GM21825 (cell line): ENCODE measurements at regions not wholly inside any gene's neighbourhood (a gene's known extent, or its start where the extent isn't known, plus 50 kb on each side); places are given as distances from the start of the nearest gene placed in this dataset.
"Not testable (repeated sequence)": the region's sequence is repeated elsewhere in the genome, so short reads cannot be mapped to it uniquely, and the experiment has no call there.

Experiments
- ATAC-seq: cut with Tn5 transposase; IDR thresholded peaks from one replicate; pipeline ENCODE4 v1.9.1; 2021; ENCODE audit warnings: mild to moderate bottlenecking, moderate library complexity; ENCODE audit not compliant: unreplicated experiment

DNA sequence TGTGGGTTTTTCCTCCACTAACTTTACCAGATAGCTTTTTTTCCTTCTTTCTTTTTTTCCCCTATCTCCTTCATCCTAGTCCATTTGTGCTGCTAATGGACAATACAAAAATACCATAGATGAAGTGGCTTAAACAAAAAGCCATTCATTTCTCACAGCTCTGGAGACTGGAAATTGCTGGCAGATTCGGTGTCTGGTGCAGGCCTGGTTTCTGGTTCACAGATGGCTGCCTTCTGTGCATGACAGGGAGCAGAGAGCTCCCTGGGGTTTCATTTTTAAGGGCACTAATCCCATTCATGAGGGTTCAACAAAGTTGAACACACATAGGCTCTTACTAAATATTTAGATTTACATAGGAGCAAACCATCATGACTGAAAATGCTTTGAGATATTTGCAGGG, 467.4 kb downstream of the TYW1 start:
- no peak for ATAC-seq

DNA sequence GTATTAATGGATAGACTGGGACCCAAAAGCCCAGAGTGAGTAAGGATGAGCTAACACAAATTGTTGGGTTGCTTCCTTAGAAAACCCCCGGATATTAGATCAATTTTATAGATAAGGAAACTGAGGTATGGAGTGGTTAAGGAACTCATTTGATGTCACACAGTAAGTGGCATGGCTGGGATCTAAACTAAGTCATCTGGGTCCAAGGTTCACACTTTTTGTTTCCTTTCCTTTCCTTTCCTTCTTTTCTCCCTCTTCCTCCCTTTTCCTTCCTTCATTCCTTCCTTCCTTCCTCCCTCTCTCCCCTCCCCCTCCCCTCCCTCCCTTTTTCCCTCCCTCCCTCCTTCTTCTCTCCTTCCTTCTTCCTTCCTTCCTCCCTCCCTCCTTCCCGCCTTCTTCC, 469.5 kb downstream of the TYW1 start:
- ATAC-seq, result no peak

DNA sequence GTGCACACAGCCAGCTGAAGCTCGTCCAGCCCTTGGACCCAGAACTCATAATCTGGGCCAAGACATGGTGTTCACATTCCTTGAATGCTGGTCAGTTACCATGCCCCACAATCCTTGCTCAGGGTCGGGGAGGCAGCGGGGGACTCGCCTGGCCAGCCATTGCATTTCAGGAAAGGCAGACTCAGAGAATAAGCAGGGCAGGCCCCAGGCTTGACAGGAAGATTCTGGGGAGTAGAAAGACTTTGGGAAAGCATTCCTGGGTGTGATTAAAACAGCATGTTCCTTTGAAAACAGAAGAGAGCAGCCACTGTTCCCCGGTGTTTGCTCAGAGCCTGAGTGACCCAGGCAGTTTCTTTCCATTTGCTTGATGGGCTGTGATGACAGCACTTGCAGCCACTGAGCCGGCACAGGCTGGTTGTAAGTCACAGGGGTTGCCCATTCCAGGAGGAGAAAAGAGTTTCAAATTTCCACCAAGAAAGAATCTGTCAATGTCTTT, 473.7 kb downstream of the TYW1 start:
- ATAC-seq, result no peak

DNA sequence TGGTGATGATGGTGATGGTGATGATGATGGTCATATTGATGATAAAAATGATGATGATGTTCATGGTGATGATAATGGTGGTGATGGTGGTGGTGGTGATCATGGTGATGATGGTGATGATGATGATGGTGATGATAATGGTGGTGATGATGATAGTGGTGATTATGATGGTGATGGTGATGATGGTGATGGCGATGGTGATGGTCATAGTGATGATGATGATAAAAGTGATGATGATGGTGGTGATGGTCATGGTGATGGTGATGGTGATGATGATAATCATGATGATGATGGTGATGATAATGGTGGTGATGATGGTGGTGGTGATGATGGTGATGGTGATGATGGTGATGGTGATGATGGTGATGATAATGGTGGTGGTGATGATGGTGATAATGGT, 478.7 kb downstream of the TYW1 start:
- no peak for ATAC-seq

DNA sequence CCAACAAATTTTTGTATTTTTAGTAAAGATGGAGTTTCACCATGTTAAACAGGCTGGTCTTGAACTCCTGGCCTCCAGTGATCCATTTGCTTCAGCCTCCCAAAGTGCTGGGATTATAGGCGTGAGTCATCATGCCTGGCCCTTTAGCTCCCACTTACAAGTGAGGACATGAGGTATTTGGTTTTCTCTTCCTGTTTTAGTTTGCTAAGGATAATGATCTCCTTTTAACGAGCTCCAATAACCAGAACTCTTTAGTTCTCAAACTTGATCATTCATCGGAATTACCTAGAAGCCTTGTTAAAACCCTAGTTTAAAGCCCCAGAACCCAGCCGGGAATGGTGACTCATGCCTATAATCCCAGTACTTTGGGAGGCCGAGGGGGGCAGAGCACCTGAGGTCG, 481.4 kb downstream of the TYW1 start:
- ATAC-seq, result no peak

DNA sequence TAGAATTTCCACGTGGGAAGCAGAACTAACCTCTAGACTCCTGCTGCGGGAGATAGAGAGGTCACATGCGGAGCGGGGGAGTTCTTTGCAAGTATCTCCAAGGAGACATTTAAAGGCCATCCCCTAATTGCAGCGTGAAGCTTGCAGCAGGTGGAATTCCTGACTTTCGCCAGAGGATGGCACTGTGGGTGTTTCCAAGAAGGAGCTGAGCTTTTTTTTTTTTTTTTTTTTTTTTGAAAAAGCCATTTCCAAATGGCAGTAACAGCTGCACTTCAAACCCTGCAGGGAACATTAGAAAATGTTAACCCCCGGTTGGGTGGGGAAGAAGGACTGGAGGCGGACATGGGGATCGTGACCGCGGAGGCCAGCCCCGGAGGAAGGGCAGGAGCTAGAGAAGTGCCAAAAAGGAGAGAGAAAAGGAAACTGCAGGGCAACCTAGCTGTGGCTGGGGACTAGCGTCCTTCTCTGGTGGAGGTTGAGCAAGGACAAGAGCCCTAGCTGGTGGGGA, 487.7 kb downstream of the TYW1 start:
- no peak for ATAC-seq

DNA sequence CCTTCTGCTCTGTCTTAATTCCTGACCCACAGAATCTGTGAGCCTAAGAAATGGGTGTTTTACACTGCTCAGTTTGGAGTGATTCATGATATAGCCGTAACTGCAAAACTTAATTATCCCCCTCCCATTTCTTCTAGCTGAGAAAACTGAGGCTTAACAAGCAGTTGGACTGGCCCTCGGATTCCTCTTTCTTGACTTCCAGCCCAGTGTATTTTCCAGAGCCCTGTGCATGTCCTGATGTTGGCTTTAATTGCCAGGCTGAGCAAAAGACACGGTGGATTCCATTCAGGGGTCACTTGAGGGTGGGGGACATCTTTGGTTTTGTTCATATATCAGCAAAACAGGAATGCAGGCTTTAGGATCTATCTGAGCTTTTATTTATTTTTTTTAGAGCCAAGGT, 489.8 kb downstream of the TYW1 start:
- ATAC-seq, result no peak

DNA sequence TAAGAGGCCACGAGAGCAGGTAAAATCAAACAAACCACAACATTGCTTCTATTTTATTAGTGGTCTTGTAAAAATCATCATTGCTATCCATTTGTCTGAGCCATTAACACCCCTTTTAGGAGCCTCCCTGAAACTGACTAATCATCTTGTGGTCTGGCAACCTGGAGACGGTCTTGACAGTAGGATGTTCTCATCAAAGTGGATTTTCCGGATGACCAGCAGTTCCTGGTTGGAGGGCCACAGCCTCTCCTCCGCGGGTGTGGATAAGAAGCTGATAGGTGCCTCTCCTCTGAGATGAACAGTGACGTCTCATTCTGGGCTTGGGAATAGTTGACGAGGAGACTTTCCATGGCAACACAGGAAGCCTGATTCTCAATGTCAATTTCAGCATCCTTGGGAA, 490.7 kb downstream of the TYW1 start:
- ATAC-seq, result no peak

DNA sequence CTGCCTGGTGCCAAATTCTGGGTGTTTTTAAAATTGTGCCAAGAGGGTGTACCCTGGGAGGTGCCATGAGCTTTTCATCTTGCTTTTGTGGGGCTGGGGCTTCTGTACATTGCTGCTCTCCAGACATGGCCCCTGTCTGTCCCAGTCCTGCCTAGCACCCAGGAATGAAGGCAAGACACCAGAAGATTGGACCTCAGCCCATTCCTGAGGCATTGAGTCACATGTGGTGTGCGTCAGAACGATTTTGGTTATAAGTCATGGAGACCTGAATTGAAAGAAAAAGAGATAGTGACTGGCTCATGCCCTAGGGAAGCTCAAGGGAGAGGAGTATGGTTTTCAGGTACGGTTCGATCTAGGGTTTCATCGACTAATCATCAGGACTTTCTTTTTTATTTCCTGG, 493.2 kb downstream of the TYW1 start:
- ATAC-seq, result no peak

DNA sequence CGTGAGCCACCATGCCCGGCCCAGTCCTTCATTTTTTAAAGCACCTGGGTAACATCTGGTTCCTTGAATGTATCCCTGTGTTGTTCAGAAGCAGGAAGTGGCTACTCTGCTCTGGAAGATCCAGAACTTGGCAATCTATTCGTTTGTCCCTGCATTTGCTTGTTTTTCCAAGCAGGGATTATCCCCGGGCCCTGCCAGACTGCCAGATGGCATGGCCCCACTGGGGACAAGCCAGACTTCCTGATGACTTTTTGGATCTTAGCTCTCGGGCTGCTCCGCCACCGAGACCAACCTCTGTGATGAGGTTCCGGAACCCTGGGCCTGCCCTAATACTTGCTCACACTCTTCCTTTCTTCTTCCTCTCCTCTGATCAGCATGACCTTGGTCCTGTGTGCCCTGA, 496.7 kb downstream of the TYW1 start:
- ATAC-seq, result no peak

DNA sequence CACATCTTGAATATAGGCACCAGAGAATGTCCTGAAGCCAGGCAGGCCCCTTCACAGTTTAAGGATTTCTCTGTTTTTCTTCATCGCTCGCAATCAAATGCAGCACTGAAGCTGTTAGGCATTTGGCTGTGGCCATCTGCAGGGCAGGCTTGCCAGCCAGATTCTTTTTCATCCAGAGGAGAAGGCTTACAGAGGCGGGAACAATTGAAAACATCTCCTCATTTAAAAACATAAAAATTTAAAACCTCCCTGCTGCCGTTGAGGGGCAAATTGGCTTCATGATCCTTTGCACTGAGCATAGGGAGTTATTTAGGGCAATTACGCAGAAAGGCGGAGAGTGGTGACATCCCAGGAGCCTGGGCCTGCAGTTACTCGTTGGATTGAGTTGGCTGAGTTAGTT, 500.0 kb downstream of the TYW1 start:
- ATAC-seq, result no peak

DNA sequence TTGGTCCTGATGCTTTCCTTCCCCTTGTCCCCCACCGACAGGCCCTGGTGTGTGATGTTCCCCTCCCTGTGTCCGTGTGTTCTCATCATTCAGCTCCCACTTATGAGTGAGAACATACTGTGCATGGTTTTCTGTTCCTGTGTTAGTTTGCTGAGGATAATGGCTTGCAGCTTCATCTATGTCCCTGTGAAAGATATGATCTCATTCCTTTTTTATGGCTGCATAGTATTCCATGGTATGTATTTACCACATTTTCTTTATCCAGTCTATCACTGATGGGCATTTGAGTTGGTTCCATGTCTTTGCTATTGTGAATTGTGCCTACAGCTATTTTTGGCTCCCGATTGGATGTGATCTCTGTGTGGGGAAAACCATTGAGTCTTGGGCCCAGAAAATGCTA, 501.3 kb downstream of the TYW1 start:
- ATAC-seq, result not testable (repeated sequence)

DNA sequence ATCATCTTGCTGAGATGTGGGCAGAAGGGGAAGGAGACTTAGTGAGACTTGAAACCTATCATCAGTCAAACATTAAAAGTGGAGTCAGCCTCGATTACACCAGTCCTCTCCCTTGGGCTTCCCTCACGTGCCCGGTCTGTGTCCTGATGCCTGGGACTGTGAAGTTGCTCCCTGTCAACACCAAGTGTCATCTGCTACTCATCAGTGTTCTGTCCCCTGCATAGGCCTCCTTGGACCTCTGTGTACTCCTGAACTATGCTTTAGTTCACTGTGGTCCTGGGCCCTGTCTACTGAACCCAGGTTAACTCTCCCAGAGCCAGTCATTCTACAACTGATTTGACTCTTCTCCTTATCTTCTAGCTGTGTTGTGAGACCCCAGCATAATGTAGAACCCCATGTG, 506.3 kb downstream of the TYW1 start:
- no peak for ATAC-seq

DNA sequence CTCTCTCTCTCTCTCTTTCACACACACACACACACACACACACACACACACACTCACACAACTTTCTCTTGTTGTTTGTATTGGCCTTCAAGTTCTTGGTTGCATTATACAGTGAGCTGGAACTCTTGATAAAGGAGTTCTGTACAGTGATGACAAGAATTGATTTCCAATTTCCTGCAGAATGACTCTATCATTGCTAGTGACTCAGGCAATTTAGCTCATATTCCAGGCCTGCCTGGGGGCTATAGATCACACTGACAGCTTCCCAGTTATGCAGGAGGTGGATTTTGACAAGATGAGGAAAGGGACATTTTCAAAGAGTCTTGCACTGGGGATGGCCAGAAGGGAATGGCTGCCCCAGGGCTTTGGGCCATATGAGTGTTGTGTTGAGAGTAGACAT, 508.8 kb downstream of the TYW1 start:
- no peak for ATAC-seq

DNA sequence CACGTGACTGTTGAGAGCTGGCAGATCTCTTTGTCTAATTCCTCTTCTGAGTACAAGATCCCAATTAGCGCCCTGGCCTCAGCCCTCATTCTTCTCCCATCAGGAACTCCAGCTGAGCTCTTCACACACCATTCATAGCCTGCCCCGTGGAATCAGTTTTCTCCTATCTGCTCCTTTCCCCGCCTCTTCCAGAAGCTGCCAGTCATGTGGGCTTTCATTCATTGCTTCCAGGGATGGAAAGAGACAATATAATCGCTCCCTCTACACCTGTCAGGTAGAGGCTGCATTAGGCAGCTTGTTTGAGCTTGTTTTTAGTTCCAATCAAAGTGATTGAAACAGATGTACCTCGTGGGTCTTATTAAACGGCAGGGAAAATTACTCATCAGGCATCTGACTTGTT, 515.8 kb downstream of the TYW1 start:
- ATAC-seq, result no peak

DNA sequence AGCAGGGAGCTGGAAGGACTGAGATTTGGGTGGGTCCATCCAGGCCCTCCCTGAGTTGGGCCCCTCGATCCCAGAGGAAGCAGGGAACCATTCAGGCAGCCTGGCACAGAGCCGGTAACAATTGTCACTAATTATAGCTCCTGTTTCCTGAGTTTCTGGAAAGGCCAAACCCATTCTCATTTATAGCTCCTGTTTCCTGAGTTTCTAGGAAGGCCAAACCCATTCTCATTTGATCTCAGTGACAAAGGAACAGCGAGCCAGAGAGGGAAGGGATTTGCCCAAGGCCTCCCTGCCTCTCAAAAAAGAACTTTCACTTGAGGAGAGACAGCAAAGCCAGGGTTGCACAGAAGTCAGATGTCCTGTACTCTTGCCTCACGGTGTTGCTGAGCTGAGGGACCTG, 521.9 kb downstream of the TYW1 start:
- ATAC-seq, result no peak

DNA sequence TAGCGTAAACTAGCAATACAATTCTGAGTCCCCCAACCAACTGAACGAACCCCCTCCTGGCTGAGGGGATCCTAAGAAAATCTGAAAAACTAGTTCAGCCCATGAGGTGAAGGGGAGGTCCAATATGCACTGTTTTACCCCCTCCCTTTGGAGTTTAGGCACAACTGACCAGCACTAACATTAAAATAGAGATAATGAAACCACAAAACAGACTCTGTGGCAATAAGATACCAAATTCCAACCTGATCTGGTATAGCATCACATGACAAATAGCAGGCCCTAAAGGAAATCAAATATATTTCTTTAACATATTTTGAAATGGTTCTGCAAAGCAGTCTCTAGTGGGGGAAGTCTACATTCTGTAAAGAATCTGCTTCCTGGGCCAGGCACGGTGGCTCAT, 522.5 kb downstream of the TYW1 start:
- ATAC-seq, result no peak

DNA sequence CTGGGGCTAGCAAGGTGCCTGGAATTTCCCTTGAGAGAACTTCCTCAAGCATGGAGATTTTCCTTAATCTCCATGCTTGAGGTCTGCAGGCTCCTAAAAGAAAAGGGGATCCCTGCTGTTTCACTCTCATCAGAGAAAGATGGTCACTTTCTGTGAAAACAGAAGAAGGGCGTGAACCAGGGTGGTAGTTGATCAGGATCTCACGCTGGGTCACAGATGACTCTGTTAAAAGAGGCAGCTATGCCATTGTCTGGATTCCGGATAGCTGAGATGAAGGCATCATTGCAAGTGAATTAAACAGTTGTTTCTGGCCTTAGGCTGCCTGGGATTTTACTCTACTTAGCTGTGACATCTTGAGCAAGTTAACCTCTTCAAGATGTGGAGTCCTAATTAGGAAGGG, 525.9 kb downstream of the TYW1 start:
- no peak for ATAC-seq

DNA sequence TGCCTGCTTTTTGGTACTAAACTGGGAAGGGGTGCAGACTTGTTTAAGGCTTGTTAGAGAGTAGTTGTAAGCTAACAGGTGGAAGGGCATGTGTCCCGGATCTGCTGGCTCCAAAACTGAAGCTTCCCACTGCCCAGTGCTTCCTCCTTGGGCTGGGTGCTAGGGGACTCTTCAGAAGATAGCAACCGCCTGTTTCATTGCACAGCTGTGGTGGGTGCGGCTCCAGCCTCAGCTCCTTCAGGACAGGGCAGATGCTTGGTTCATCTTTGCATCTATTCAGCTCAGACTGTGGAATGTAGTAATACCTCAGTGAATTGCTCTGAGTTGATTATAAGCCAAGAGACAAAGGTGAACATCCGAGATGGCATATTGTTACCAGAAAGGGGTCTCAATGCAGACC, 527.1 kb downstream of the TYW1 start:
- no peak for ATAC-seq

DNA sequence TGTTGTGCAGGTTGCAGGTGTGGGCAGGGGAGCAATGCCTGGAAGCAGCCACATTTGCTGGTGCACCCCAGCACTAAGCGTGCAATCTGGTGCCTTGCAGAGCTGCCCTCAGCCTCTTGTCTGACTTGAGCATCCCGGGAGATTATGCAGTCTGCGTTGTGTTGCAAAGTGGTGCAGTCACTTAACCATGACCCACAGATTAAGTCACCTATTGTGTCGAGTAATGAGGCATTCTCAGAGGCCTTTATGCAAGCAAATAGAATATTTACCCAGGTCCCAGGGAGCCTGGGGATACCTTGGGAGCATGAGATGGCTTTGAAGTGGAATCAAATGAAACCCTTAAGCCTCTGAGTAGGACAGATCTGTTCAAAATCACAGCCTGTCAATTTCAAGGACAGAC, 529.0 kb downstream of the TYW1 start:
- ATAC-seq, result no peak

DNA sequence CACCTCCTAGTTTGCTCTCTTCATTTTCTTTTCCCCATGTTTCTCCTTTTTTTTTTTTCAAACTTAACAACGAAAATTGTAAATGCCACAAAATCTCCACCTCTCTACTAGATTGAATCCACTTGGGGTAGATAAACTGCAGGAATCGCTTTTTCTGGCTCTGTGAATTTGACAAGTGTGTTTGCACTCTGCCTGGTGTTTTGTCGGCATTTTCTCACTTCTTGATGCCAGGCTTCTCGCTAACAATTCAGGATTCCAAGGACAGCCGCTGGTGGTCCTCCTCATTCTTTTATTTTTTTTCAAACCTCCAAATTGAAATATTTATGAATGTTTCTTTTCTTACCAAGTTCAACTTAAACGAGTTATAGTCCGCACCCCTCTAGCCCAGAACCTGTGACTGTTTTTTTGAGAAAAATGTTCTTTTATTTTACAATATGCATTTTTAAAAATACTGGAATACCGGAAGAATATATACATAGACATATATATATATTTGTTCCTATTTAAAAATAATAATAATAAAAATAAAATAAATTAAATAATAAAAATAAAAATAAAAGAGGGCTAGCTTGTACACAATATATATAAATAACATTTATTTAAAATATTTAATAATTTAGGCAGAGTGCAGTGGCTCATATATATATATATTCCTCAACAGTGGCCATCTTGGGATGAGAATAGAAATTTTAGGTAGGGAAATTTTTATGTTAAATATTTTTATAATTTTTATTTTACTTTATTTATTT, 538.8 kb downstream of the TYW1 start:
- ATAC-seq, result no peak

DNA sequence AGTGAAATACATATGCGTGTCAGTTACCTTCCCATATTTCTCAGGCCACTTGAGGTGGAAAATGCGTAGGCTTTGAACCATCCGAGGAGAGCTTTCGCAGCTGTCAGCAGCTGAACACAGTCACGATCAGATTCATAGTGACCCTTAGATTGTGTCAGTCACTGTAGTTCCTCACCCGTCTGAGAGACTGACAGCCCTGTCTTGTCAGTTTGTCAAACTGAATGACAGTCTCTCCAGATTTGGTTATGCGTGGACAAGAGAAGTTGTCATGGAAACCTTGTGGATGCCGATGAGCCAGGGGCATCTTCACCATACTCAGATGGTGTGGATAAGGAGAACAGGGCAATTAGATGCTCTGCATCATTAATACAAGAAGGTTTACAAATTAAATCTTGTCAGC, 546.3 kb downstream of the TYW1 start:
- ATAC-seq, result no peak
